Hepatocyte (in vitro differentiated cells): ENCODE measurements at regions not wholly inside any gene's neighbourhood (a gene's known extent, or its start where the extent isn't known, plus 50 kb on each side); places are given as distances from the start of the nearest gene placed in this dataset.

ENCODE experiments used
- CTCF ChIP-seq: fragments of 200-600 bp; sonication (generic); IDR thresholded peaks from 2 replicates; pipeline ENCODE4 v1.5.1; 2016; ENCODE audit warnings: antibody characterized with exemption, mild to moderate bottlenecking; ENCODE audit not compliant: poor library complexity
- EZH2 ChIP-seq: fragments of 200-600 bp; sonication (generic); IDR thresholded peaks from 2 replicates; pipeline ENCODE4 v1.6.1; 2016; ENCODE audit warnings: antibody characterized with exemption, mild to moderate bottlenecking, borderline replicate concordance
- EZH2phosphoT487 ChIP-seq: fragments of 200-600 bp; sonication (generic); IDR thresholded peaks from one replicate; pipeline ENCODE4 v1.6.1; 2018; ENCODE audit warnings: antibody characterized with exemption, mild to moderate bottlenecking, low read depth, moderate library complexity; ENCODE audit not compliant: unreplicated experiment, severe bottlenecking

GRCh38 chr1:87851490-87851889 lies 522.8 kb downstream of the LMO4 start:
- TF ChIP-seq CTCF (no peak), EZH2 (no peak), EZH2phosphoT487 (no peak)
